Progenitor cell of endocrine pancreas (in vitro differentiated cells): ENCODE measurements at regions not wholly inside any gene's neighbourhood (a gene's known extent, or its start where the extent isn't known, plus 50 kb on each side); places are given as distances from the start of the nearest gene placed in this dataset.

Source experiments
- DNase-seq: peaks from one replicate; pipeline ENCODE4 v3.0.0; 2021; ENCODE audit warnings: low spot score; ENCODE audit not compliant: unreplicated experiment
- H3K27ac Mint-ChIP-seq: 2 replicates; pipeline ENCODE4 v1.8.0; 2021; ENCODE audit warnings: mild to moderate bottlenecking, moderate library complexity, mixed read lengths
- H3K27me3 Mint-ChIP-seq: 2 replicates; pipeline ENCODE4 v1.8.0; 2021; ENCODE audit warnings: mixed read lengths
- H3K36me3 Mint-ChIP-seq: 2 replicates; pipeline ENCODE4 v1.8.0; 2022; ENCODE audit warnings: mixed read lengths; ENCODE audit not compliant: insufficient read depth
- H3K4me1 Mint-ChIP-seq: 2 replicates; pipeline ENCODE4 v1.8.0; 2021; ENCODE audit warnings: low read depth, mixed read lengths
- H3K4me3 Mint-ChIP-seq: 2 replicates; pipeline ENCODE4 v1.8.0; 2021; ENCODE audit warnings: low read depth, mild to moderate bottlenecking, moderate library complexity, mixed read lengths
- H3K9me3 Mint-ChIP-seq: 2 replicates; pipeline ENCODE4 v1.8.0; 2021; ENCODE audit warnings: low read depth, mixed read lengths
- CTCF ChIP-seq: fragments of 200-600 bp; sonication (generic); IDR thresholded peaks from one replicate; pipeline ENCODE4 v1.5.0; 2021; ENCODE audit warnings: antibody characterized with exemption, mild to moderate bottlenecking; ENCODE audit not compliant: unreplicated experiment

- H3K9me3 Mint-ChIP-seq, result no peaks in the 10 kb centered on the region
- H3K4me3 Mint-ChIP-seq, result no peak overlapping the region
- peaks cover 7% of the 10 kb centered on the region for H3K27me3 Mint-ChIP-seq
- no peaks in the 10 kb centered on the region for H3K36me3 Mint-ChIP-seq
- DNase-seq, result no peak
- H3K27ac Mint-ChIP-seq, result no peak overlapping the region
- peaks cover 6% of the 10 kb centered on the region for H3K4me1 Mint-ChIP-seq
- no peak for TF ChIP-seq CTCF
Observed at GRCh38 chr21:35948982-35949381, 111.3 kb downstream of the SETD4 start.

GRCh38 chr21:35945089-35945671 lies 115.1 kb downstream of the SETD4 start:
- Mint-ChIP-seq H3K27me3 (peaks cover 1% of the 10 kb centered on the region), H3K4me3 (no peak overlapping the region), H3K4me1 (peaks cover under 1% of the 10 kb centered on the region), H3K9me3 (no peaks in the 10 kb centered on the region), H3K36me3 (no peaks in the 10 kb centered on the region), H3K27ac (no peak overlapping the region)
- no peak for TF ChIP-seq CTCF
- no peak for DNase-seq

GRCh38 chr21:35943752-35944151 lies 116.6 kb downstream of the SETD4 start:
- H3K27me3 Mint-ChIP-seq, result peaks cover 6% of the 10 kb centered on the region
- peaks cover 2% of the 10 kb centered on the region for H3K4me1 Mint-ChIP-seq
- no peaks in the 10 kb centered on the region for H3K9me3 Mint-ChIP-seq
- no peak for TF ChIP-seq CTCF
- no peak for DNase-seq
- no peak overlapping the region for H3K4me3 Mint-ChIP-seq
- H3K36me3 Mint-ChIP-seq, result no peaks in the 10 kb centered on the region
- no peak overlapping the region for H3K27ac Mint-ChIP-seq

GRCh38 chr21:35942211-35943144 lies 117.8 kb downstream of the SETD4 start:
- Mint-ChIP-seq H3K27ac (no peak overlapping the region), H3K36me3 (no peaks in the 10 kb centered on the region), H3K4me3 (no peak overlapping the region), H3K27me3 (peaks cover 6% of the 10 kb centered on the region), H3K4me1 (peaks cover 2% of the 10 kb centered on the region), H3K9me3 (no peaks in the 10 kb centered on the region)
- DNase-seq, result no peak
- TF ChIP-seq CTCF, result no peak

GRCh38 chr21:35940074-35940927 lies 120.0 kb downstream of the SETD4 start:
- Mint-ChIP-seq H3K4me3 (no peak overlapping the region), H3K27me3 (peaks cover 6% of the 10 kb centered on the region), H3K4me1 (peaks cover 2% of the 10 kb centered on the region), H3K36me3 (no peaks in the 10 kb centered on the region), H3K9me3 (no peaks in the 10 kb centered on the region), H3K27ac (no peak overlapping the region)
- peak; percentile 67 for TF ChIP-seq CTCF
- DNase-seq, result no peak
